GM12873 (cell line): ENCODE measurements at regions not wholly inside any gene's neighbourhood (a gene's known extent, or its start where the extent isn't known, plus 50 kb on each side); places are given as distances from the start of the nearest gene placed in this dataset.

Source experiments
- CTCF ChIP-seq: IDR thresholded peaks from 2 replicates; pipeline ENCODE4 v1.5.1; 2012; ENCODE audit warnings: low read depth, mild to moderate bottlenecking, moderate library complexity, low read length, control low read depth; ENCODE audit not compliant: insufficient read depth; ENCODE audit errors: missing control alignments

DNA sequence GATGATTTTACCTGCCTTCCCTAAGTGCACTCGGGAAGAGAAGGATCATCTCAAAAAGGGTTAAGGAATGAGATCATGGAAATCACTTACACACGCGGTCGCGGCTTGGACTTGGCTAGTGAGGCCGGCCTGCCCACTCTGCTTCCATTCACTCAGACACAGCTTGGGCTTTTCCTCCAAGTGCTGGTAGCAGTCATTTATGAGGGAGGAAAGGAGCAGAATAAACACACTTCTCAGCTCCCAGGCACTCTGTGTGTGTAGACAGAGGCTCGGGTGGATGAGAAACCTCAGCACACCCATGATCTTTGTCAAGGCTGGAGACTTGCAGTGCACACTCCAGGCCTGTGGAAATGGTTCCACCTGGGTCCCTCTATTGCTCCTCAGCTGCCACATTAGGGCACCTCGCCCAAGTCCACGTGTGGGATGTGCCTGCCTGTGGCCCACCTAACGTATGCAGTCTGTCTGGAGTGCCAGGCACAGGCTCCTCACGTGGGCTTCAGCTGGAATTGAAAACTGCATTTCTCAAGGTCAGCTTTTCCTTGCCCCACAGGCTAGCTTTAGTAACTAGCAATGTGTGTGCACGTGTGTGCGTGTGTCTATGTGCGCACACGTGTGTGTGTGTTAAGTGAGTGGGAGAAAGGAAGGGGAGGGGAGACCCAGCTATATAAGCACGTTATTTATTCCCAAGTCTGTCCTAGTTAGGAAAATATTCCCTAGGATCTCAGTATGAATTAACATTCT is 288.4 kb downstream of the SOX11 start:
- TF ChIP-seq CTCF: no peak

- no peak for TF ChIP-seq CTCF
Observed at GRCh38 chr2:5982193-5982902, 290.2 kb downstream of the SOX11 start.

- no peak for TF ChIP-seq CTCF
Observed at GRCh38 chr2:5982903-5983265, 290.7 kb downstream of the SOX11 start.

- no peak for TF ChIP-seq CTCF
Observed at GRCh38 chr2:5983511-5984272, 291.5 kb downstream of the SOX11 start.

DNA sequence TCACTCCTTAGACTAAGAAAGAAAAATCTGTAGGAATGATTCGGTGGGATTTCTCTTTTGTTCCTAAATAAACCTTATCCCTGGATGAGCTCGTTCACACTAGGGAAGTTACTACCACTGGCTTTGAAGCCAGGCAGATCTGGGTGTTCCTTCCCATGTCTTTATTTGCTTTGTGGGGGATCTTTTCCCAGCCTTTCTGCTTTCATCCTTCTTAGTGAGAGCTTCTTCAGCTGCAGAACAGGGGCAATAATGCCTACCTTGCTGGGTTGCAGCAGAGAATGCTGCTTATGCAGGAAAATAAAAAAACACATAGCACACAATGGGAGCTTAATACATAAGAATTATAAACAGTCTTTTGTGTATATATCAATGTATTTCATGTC is 292.1 kb downstream of the SOX11 start:
- no peak for TF ChIP-seq CTCF

GRCh38 chr2:5984946-5985345 is 292.8 kb downstream of the SOX11 start:
- no peak for TF ChIP-seq CTCF
